HG03378 (cell line): ENCODE measurements at regions not wholly inside any gene's neighbourhood (a gene's known extent, or its start where the extent isn't known, plus 50 kb on each side); places are given as distances from the start of the nearest gene placed in this dataset.
"Not testable (repeated sequence)": the region's sequence is repeated elsewhere in the genome, so short reads cannot be mapped to it uniquely, and the experiment has no call there.

Source experiments
- ATAC-seq: cut with Tn5 transposase; IDR thresholded peaks from one replicate; pipeline ENCODE4 v1.9.1; 2021; ENCODE audit warnings: mild to moderate bottlenecking, moderate library complexity; ENCODE audit not compliant: unreplicated experiment

DNA sequence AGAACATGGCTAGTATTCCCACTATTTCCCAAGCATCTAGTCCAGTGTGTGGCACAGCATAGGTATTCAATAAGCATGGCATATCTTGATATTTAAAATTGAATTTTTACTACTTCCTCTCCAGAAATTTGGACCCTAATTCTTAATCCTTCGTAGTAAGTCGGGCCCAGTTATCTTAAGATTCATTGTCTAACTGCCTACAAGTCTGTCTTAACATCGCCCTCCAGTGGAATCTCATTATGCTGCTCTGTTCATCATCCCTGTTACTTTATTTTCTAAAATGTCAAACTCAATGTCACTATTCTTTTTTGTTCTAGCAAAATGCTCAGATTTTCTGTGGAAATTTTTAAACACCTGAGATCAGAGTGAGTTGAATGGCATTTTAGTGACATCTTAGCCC lies 606.2 kb downstream of the KLHL13 start:
- ATAC-seq, result no peak

DNA sequence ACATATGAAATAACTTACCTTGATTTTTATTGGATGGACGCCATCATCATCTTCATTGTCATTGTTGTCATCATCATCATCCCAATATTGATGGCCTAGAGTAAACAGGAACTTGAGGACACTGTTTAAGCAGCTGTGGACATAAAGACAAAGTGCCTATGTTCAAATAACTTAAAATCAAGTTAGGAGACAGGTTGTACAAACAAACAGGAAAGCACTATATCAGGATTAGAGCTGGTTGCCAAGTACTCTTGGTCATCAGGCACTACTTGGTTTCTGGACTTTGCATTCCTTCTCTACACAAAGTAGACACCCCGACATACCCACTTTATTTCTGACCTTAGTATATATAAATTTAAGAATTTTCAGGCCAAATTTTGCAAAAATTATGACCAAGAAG lies 608.6 kb downstream of the KLHL13 start:
- ATAC-seq, result no peak

DNA sequence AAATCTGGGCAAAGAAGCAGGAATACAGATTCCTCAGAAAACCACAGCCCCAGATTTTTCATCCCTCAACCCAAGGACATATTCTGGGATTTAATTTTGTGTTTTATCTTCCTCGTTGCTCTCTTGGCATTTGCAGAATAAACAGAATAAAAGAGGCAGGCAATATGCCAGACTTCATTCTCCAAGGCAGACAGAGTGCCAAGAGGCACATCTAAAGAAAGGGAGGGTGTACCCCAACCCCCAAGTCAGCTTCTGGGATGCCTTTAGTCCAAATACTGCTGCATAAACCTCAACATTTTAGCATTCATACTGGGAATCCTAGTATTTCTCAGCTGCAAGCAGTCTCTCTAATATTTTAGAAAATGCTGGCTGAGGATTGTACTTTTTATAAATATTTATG lies 629.2 kb downstream of the KLHL13 start:
- ATAC-seq, result no peak

DNA sequence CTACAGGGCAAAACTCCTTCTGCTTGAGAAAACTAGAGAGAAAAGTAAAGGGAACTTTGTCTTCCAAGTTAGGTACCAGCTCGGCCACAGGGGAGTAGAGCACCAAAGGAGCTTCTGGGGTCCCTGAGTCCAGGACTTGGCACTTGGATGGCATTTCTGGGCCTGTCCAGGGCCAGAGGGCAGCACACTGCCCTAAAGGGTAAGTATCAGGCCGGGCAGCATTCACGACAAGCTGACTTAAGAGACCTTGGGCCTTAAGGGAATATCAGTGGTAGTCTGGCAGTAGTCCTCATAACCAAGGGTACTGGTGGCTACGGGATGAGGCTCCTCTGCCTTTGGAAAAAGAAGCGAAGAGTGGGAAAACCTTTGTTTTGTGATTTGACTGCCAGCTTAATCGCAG lies 632.7 kb downstream of the KLHL13 start:
- ATAC-seq, result no peak

DNA sequence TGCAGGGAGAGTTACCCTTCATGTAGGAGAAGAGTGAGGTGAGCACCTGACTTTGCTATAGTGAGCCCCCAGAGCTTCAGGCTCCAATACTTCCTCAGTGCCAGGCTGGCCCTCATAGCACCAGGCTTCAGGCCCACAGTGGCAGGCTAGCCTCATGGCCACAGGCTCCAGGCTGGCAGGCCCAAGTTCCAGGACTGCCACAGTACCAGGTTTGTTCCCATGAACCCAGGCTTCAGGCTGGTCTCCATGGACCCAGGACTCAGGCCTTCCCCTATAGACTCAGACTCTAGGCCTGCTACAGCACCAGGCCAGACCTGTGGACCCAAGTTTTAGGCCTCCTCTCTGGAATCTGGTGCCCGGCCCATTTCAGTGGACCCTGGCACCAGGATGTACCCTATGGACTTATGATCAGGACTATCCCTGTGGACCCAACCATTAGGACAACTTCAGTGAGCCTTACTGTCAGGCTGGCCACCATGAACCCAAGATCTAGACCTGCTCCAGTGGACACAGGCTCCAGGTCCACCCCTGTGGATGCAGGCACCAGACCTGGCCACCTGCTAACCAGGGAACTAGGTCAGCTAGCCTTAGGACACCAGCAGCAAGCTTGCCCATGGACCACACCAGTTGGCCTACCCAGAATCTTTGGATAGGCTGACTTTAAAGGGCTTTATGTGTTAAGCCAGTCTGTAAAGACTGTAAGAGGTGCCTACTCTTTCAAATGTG lies 658.2 kb downstream of the KLHL13 start:
- ATAC-seq, result no peak

DNA sequence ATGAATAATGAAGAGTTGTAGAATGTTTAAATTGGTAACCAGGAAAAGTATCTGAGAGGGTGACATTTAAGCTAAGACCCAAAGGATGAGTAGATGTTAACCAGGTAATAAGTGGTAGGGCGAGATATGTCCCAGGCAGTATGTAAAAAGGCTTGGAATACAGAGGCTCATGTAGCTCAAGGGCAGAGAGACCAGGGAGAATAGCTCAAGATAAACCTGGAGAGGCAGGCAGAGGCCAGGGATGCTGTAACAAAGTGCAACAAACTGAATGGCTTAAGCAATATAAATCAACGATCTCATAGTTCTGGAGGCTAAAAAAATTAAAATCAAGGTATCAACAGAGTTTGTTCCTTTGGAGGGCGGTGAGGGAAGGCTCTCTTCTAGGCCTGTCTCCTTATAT lies 660.8 kb downstream of the KLHL13 start:
- ATAC-seq, result no peak

DNA sequence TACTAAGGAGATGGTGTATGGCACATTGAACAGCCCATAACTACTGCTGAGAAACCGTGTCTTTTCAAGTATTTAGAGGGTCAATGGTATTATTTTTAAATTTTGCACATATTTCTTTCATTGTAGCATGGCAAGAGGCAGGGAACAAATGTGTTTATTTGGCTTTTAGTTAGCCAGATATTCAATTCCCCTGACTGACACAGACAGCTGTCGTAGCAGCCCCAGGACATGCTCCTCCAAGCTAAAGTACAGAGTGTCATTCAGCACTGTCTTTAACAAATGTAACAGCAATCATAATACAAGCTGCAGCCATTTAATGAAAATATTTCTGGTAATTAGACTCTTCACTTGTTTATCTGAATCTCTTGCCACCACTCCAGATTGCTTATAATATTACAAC lies 687.1 kb downstream of the KLHL13 start:
- ATAC-seq, result no peak

DNA sequence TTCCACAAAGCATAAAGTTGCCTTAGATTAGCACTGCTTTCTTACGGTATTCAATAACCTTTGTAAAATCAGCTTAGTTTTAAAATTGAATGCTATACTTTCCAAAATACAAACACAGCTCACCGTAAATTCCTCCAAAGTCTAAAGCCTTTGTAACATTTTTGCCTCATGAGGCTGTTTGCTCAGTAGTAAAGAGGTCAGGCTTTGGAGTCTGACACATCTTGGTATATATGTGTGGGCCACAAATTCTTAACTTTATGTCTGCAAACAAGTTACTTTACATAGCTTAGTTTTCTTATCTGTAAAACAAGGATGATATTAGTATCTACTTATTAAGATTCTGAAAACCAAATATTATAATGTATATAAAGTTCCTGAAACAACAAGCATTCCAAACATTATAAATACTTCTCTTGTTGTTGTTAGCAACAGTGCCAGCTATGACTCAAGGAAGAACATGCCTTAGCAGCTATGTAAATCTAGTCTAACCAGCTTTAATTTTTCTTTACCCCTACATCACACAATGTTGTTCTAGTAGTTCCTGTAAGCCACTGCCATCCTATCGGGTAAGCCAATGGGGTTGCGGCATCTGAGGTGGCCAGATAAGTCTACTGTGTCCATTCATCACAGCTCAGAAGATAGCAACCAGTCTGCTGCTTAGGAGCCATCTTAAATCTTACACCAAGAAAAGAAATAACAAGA lies 709.0 kb downstream of the KLHL13 start:
- no peak for ATAC-seq

DNA sequence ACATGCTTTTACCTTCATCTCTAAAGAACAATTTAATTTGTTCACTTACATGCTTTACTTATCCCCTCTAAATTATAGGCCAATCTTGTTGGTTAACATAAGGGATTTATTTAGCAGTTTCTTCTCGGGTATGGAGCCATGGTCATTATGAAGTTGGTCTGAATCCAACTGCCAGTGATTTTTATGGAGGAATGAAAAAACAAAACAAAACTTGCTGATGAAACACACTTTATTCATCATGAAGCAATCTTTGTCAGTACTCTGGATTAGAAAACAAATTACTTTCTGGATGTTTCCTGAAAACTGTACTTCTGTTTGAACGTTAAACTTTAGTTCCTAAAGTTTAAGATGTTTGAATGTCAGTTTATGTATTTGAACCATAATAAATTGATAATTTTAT lies 715.8 kb downstream of the KLHL13 start:
- ATAC-seq, result no peak

DNA sequence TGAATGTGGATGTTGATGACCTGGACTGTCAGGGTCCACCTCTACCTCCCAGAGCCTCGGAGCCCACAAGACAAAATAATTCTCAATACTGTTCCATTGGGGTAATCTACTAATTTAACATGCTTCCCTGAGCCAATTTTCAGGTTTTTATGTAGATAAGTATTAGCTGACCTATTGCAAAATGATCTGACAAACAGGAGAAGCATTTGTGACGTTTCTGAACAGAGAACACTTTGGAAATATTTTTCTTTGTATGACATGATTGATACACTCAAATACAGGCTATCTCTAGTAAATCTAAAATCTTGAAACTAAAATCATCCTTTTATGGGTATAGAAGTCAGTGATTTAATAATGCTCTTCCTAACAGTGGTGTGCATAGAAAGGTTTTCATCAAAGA lies 716.6 kb downstream of the KLHL13 start:
- no peak for ATAC-seq

DNA sequence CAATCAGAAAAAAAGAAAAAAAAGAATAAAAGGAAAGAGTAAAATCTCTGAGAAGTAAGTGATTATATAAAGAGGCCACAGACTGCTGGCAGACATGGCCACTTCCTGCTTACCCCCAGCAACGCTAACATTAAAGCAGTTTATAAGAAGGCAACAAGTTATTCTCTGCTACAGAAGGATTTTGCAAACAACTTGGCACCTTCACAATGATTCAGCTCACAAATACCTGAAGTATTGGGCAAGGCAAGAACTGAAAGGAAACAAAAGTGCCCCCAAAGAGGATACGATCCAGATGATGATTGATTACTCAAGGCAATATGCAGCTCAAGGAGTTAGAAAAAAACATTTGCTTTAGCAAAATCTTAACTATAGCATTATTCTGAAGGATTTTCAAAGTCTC lies 718.8 kb downstream of the KLHL13 start:
- ATAC-seq, result no peak

DNA sequence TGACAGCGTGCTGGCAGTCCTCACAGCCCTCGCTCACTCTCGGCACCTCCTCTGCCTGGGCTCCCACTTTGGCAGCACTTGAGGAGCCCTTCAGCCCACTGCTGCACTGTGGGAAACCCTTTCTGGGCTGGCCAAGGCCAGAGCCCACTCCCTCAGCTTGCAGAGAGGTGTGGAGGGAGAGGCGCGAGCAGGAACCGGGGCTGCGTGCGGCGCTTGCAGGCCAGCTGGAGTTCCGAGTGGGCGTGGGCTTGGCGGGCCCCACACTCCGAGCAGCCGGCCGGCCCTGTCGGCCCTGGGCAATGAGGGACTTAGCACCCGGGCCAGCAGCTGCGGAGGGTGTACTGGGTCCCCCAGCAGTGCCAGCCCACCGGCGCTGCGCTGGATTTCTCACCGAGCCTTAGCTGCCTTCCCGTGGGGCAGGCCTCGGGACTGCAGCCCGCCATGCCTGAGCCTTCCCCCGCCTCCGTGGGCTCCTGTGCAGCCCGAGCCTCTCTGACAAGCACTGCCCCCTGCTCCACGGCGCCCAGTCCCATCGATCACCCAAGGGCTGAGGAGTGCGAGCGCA lies 722.0 kb downstream of the KLHL13 start:
- ATAC-seq, result not testable (repeated sequence)

DNA sequence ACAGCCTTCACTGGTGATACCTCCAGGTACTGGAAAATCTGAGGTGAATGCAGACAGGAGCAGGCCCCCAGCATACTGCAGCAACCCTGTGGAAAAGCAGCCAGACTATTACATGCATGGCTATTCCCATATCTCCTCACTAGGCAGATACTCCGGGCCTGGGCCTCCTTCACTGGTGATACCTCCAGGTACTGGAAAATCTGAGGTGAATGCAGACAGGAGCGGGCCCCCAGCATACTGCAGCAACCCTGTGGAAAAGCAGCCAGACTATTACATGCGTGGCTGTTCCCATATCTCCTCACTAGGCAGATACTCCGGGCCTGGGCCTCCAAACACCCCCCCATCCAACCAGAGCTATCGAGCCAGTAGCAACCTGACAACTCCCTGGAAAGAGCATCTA lies 724.2 kb downstream of the KLHL13 start:
- ATAC-seq, result not testable (repeated sequence)

DNA sequence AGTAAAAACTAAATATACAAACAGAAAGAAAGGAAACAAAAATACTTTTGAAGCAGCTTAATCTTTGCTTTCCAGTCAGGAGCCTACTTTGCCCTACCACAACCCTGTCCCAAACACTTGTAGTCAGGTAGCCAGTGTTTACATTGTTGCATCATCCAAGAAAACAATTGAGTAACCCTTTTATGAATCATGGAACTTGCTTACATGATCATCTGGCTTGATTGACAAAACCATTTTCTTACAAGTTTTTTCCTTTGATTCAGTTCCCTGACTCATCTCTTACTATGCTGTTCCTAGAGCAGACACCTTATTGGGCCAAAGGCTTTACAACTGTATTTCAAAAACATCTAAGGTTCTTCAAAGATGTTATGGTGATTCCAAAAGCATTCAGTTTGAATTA lies 740.1 kb downstream of the KLHL13 start:
- ATAC-seq, result no peak

DNA sequence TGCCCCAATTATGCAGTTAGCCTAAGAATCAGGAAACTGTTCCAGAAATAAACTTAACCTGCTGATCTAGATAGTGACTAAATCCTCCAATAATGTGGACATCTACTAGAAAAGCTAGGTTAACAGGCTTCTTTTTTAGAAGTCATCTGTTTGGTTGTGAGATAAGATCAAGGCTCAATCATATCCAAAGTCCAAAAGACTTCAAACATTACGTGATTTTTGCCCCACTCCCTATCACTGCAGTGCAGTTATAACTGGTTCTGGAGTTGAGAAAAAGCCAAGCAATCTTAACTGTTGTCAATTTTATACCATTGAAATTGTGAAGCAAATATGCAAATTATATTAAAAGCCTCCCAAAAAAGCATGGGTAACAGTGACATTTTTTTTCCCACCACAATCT lies 781.4 kb downstream of the KLHL13 start:
- no peak for ATAC-seq

DNA sequence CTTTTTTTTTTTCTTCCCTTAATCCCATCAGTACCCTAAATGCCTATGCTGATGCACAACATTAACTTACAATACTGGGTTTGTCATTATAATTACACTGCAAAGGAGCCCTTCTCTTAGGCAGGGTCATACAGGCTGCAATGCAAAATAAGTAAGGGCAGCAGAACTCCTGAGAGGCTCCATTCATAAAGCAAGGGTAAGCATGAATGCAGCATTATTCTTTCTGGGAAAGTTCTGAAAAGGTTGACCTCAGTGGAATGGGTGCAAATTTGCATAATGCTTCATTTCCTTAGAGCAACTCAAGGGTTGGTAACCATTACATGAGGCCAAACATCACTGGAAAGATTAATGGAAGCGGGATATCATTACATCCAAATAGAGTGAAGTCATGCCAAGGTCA lies 789.2 kb downstream of the KLHL13 start:
- ATAC-seq, result no peak

DNA sequence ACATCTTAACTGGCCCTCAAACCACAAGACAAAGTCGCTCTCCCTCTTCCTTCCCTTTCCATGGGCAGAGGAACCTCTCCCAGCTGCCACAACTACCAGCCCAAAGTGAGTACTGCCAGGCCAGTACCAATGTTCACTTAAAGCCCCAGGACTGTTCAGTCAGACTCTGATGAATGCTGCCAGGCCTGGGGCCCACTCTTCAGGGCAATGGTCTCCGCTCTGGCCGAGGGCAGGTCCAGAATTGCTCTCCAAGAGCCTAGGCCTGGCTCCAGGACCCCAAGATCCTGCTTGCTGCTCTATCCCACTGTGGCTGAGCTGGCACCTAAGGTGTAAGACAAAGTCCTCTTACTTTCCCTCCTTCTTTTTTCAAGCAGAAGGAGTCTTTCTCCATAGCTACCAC lies 790.9 kb downstream of the KLHL13 start:
- no peak for ATAC-seq

DNA sequence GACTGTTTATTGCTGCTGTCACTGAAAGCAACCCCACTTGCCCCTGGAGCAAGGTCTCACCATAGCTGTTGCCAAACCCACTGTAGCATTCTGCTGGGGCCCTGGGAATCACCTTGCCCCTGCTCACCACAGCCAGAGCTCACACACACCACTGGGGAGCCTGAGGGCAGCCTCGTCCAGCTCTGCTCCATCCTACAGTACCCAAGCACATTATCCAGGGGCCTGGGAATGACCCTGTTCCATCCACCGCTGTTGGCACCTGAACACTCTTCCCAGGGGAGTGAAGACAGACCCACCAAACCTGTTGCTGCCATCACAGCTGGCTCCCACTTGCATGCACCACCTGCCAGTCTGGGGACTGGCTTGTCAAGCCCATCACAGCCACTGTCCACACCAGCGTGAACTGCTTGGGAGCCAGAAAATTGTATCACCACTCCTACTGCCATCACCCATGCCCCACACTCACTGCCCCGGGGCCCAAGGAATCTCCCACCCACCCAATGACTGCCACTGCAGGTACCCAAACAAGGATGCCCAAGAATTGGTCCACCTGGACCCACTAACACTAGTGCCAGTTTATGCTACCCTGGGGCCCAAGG lies 811.3 kb downstream of the KLHL13 start:
- no peak for ATAC-seq

DNA sequence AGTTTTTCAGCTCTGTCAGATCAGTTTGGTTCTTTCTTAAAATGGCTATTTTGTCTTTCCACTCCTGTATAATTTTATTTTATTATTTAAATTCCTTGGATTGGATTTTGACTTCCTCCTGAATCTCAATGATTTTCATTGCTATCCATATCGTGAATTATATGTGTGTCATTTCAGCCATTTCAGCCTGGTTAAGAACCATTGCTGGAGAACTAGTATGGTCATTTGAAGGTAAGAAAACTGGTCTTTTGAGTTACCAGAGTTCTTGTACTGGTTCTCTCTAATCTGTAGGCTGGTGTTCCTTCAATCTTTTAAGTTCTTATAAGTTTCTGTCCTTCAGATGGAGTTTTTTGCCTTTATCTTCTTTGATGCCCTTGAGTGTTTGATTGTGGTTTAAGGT lies 815.5 kb downstream of the KLHL13 start:
- no peak for ATAC-seq

DNA sequence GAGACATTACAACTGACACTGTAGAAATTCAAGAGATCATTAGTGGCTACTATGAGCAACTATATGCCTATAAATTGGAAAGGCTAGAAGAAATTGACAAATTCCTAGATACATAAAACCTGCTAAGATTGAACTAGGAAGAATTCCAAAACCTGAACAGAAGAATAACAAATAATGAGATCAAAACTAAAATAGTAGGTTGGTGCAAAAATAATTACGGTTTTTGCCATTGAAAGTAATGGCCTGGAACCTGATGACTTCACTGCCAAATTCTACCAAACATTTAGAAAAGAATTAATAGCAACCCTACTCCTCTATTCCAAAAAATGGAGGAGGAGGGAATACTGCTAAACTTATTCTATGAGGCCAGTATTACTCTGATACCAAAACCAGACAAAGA lies 824.9 kb downstream of the KLHL13 start:
- no peak for ATAC-seq

DNA sequence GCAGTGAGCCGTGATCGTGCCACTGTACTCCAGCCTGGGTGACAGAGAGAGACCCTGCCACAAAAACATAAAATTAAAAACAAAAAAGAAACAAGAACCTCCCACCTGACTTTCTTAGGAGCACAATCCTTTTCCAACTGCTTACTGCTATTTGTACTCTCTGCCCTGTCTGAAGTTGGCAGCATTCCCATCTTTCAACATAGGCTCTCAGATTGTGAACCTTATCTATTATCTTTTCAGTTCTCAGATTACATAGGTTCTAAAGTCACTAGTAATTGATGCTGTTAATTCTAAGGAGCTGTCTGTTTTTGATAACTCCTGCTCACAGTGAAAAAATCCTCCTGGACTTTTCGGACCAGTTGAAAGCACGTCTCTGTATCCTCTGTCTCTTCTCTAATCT lies 812.2 kb upstream of the CT83 start:
- ATAC-seq, result no peak
